GM23248 (cell line): ENCODE measurements at regions not wholly inside any gene's neighbourhood (a gene's known extent, or its start where the extent isn't known, plus 50 kb on each side); places are given as distances from the start of the nearest gene placed in this dataset.

Experiments used
- DNase-seq: peaks from one replicate; pipeline ENCODE4 v3.0.0-alpha.2; 2015
- H2AFZ ChIP-seq: fragments of 200-600 bp; sonication (generic); 2 replicates; pipeline ENCODE4 v1.6.1; 2016; ENCODE audit warnings: antibody characterized with exemption
- H3F3A ChIP-seq: fragments of 200-600 bp; sonication (generic); 2 replicates; pipeline ENCODE4 v1.6.1; 2016; ENCODE audit warnings: mild to moderate bottlenecking, antibody characterized with exemption, mixed run types; ENCODE audit not compliant: insufficient read depth
- H3K27ac ChIP-seq: fragments of 200-600 bp; sonication (generic); 2 replicates; pipeline ENCODE4 v1.5.1; 2016; ENCODE audit warnings: mild to moderate bottlenecking
- H3K27me3 ChIP-seq: fragments of 200-600 bp; sonication (generic); replicated peaks from 2 replicates; pipeline ENCODE4 v1.6.1; 2016; ENCODE audit warnings: mild to moderate bottlenecking; ENCODE audit not compliant: insufficient read depth
- H3K36me3 ChIP-seq: fragments of 200-600 bp; sonication (generic); 2 replicates; pipeline ENCODE4 v1.6.1; 2016; ENCODE audit warnings: low read depth, mild to moderate bottlenecking
- H3K4me1 ChIP-seq: fragments of 200-600 bp; sonication (generic); 2 replicates; pipeline ENCODE4 v1.6.1; 2016; ENCODE audit warnings: mild to moderate bottlenecking; ENCODE audit not compliant: insufficient read depth
- H3K4me2 ChIP-seq: fragments of 200-600 bp; sonication (generic); one replicate; pipeline ENCODE4 v1.6.1; 2016; ENCODE audit warnings: mild to moderate bottlenecking; ENCODE audit not compliant: unreplicated experiment
- H3K4me3 ChIP-seq: fragments of 200-600 bp; sonication (generic); 2 replicates; pipeline ENCODE4 v1.5.1; 2016; ENCODE audit warnings: mild to moderate bottlenecking
- H3K79me2 ChIP-seq: fragments of 200-600 bp; sonication (generic); 2 replicates; pipeline ENCODE4 v1.6.1; 2016; ENCODE audit warnings: mild to moderate bottlenecking; ENCODE audit not compliant: insufficient read depth
- H3K9ac ChIP-seq: fragments of 200-600 bp; sonication (generic); 2 replicates; pipeline ENCODE4 v1.6.1; 2016; ENCODE audit warnings: mild to moderate bottlenecking
- H3K9me2 ChIP-seq: fragments of 200-600 bp; sonication (generic); 2 replicates; pipeline ENCODE4 v1.6.1; 2016; ENCODE audit warnings: mixed run types, mild to moderate bottlenecking, moderate library complexity; ENCODE audit not compliant: insufficient read depth
- H3K9me3 ChIP-seq: fragments of 200-600 bp; sonication (generic); one replicate; pipeline ENCODE4 v1.6.1; 2017; ENCODE audit warnings: low read depth
- H4K20me1 ChIP-seq: fragments of 200-600 bp; sonication (generic); 2 replicates; pipeline ENCODE4 v1.6.0; 2016; ENCODE audit not compliant: insufficient read depth
- EZH2 ChIP-seq: fragments of 200-600 bp; sonication (generic); IDR thresholded peaks from 2 replicates; pipeline ENCODE4 v1.6.1; 2018; ENCODE audit warnings: antibody characterized with exemption, mild to moderate bottlenecking; ENCODE audit not compliant: insufficient read depth, poor library complexity, severe bottlenecking
- EZH2phosphoT487 ChIP-seq: fragments of 200-600 bp; sonication (generic); IDR thresholded peaks from 2 replicates; pipeline ENCODE4 v1.6.1; 2018; ENCODE audit warnings: antibody characterized with exemption, moderate library complexity, mild to moderate bottlenecking, low read depth; ENCODE audit not compliant: insufficient read depth
- WGBS, 2 experiments: methylation state at CpG; one replicate each; pipeline ENCODE4 v1.1.6; 2015 to 2017; ENCODE audit warnings: low lambda C conversion rate in 2 of 2, low coverage in 1 of 2; ENCODE audit errors: missing lambda C conversion rate in 2 of 2; 5-methylcytosine and 5-hydroxymethylcytosine counted together
- in situ Hi-C: fragments of 300-500 bp; cut with MboI; formaldehyde crosslinking; loops from 2 replicates; pipeline ENCODE4 v1.15.0; 2020

DNA sequence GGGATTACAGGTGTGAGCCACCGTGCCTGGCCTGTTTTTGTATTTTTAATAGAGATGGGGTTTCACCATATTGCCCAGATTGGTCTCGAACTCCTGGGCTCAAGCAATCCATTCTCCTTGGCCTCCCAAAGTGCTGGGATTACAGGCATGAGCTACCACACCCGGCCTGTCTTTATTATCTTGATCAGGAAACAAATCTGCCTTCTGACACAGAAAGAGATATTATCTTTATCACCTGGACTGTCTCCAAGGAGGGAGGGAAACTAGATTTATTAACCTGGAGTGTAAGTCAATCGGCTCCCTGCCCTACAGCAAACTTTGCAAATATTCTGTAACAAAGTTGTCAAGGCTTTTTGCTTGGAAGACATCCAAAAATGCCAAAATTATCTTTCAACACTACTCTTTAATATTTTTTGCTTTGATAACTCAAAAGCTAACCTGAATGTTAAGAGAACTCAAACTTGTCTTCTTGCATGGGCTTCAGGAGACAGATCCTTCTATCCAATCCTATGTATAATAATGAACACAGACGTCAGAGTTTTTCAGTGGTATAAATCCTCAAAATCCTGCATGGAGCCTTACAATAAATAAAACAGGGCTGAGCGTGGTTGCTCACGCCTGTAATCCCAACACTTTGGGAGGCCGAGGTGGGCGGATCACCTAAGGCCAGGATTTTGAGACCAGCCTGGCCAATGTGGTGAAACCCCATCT, 85.0 kb upstream of the LOC128125822 start:
- H3F3A ChIP-seq: no peaks in the 10 kb centered on the region
- DNase-seq: no peak
- H2AFZ ChIP-seq: no peak overlapping the region
- WGBS, 2 experiments: 55 to 59% methylated on average over 9 of the region's 9 CpGs
- H3K4me2 ChIP-seq: no peak overlapping the region
- no peak overlapping the region for H3K4me3 ChIP-seq
- peaks cover 3% of the 10 kb centered on the region for H3K27me3 ChIP-seq
- H3K9me2 ChIP-seq: no peaks in the 10 kb centered on the region
- H3K4me1 ChIP-seq: no peaks in the 10 kb centered on the region
- no peaks in the 10 kb centered on the region for H4K20me1 ChIP-seq
- no peak overlapping the region for H3K9ac ChIP-seq
- no peak overlapping the region for H3K27ac ChIP-seq
- in situ Hi-C loops: no loop called here
- H3K36me3 ChIP-seq: no peaks in the 10 kb centered on the region
- H3K79me2 ChIP-seq: no peaks in the 10 kb centered on the region
- TF ChIP-seq EZH2: no peak
- no peak for TF ChIP-seq EZH2phosphoT487
- no peaks in the 10 kb centered on the region for H3K9me3 ChIP-seq

DNA sequence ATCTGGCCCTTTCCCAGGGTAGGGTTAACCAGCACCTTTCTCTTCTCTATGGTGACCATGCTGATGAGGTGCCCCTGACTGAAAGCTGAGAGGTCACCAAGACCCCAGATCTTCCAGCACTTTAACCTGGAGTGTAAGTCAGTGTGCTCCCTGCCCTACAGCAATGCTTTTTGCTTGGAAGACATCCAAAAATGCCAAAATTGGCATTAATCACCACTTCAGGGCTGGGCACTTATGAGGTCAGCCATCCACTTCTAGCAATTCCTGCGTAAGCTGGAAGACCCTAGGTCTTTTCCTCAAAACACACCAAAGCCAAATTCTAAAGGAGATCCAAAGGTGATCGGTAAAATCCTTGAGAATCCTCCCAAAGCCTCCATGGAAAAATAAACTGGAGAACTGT, 81.2 kb upstream of the LOC128125822 start:
- no peaks in the 10 kb centered on the region for H3F3A ChIP-seq
- no peak overlapping the region for H3K4me2 ChIP-seq
- WGBS, 2 experiments: 80 to 84% methylated on average over 2 of the region's 2 CpGs
- no peaks in the 10 kb centered on the region for H3K4me1 ChIP-seq
- no peaks in the 10 kb centered on the region for H4K20me1 ChIP-seq
- H3K36me3 ChIP-seq: no peaks in the 10 kb centered on the region
- H3K9ac ChIP-seq: no peak overlapping the region
- in situ Hi-C loops: no loop called here
- no peaks in the 10 kb centered on the region for H3K9me2 ChIP-seq
- H3K27ac ChIP-seq: no peak overlapping the region
- no peak overlapping the region for H2AFZ ChIP-seq
- no peaks in the 10 kb centered on the region for H3K9me3 ChIP-seq
- no peaks in the 10 kb centered on the region for H3K79me2 ChIP-seq
- no peak for TF ChIP-seq EZH2
- no peak for TF ChIP-seq EZH2phosphoT487
- H3K27me3 ChIP-seq: no peaks in the 10 kb centered on the region
- no peak overlapping the region for H3K4me3 ChIP-seq
- no peak for DNase-seq

DNA sequence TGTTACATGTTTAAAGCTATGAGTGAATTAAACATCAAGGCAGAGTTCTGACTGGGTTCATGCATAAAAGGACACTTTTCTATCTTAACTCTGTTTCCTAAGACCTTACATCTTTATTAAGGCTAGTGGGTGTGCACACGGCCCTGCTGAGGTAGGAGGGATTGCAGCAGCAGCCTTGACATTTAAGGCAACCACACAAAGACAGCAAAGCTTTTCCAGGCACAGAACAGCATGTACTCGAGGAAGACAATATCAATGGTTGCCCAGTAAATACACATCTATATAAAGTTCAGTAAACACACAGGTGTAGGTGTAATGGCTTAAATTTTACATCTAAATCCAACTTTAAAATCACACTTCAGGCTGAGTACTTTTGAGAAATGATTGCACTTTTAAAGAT, 79.8 kb upstream of the LOC128125822 start:
- H3K79me2 ChIP-seq: no peaks in the 10 kb centered on the region
- H3K9me2 ChIP-seq: no peaks in the 10 kb centered on the region
- H2AFZ ChIP-seq: no peak overlapping the region
- no peak for TF ChIP-seq EZH2phosphoT487
- TF ChIP-seq EZH2: no peak
- 18 to 43% methylated on average over 2 of the region's 2 CpGs for WGBS, 2 experiments
- H4K20me1 ChIP-seq: no peaks in the 10 kb centered on the region
- in situ Hi-C loops: no loop called here
- H3K4me3 ChIP-seq: no peak overlapping the region
- H3K27ac ChIP-seq: no peak overlapping the region
- H3K36me3 ChIP-seq: no peaks in the 10 kb centered on the region
- no peak overlapping the region for H3K9ac ChIP-seq
- no peaks in the 10 kb centered on the region for H3F3A ChIP-seq
- no peaks in the 10 kb centered on the region for H3K9me3 ChIP-seq
- no peaks in the 10 kb centered on the region for H3K27me3 ChIP-seq
- DNase-seq: no peak
- H3K4me1 ChIP-seq: no peaks in the 10 kb centered on the region
- no peak overlapping the region for H3K4me2 ChIP-seq

GRCh38 chr6:63493557-63493956, 78.7 kb upstream of the LOC128125822 start:
- H3K79me2 ChIP-seq: no peaks in the 10 kb centered on the region
- DNase-seq: no peak
- no peaks in the 10 kb centered on the region for H3K4me1 ChIP-seq
- no peaks in the 10 kb centered on the region for H3K27me3 ChIP-seq
- no peaks in the 10 kb centered on the region for H3F3A ChIP-seq
- 30 to 35% methylated on average over 1 of the region's 1 CpG for WGBS, 2 experiments
- no peak overlapping the region for H3K4me2 ChIP-seq
- in situ Hi-C loops: no loop called here
- no peaks in the 10 kb centered on the region for H4K20me1 ChIP-seq
- no peaks in the 10 kb centered on the region for H3K9me3 ChIP-seq
- no peaks in the 10 kb centered on the region for H3K9me2 ChIP-seq
- no peak overlapping the region for H3K9ac ChIP-seq
- no peaks in the 10 kb centered on the region for H3K36me3 ChIP-seq
- H3K4me3 ChIP-seq: no peak overlapping the region
- TF ChIP-seq EZH2phosphoT487: no peak
- TF ChIP-seq EZH2: no peak
- H2AFZ ChIP-seq: no peak overlapping the region
- no peak overlapping the region for H3K27ac ChIP-seq
